ENCODE measurements at regions not wholly inside any gene's neighbourhood (a gene's known extent, or its start where the extent isn't known, plus 50 kb on each side); places are given as distances from the start of the nearest gene placed in this dataset.

GRCh38 chr15:94673801-94674200, 442.4 kb downstream of the MCTP2 start:
- Histone ChIP-seq H3K79me2 (ENCODE audit: low read length) (no peaks in the 10 kb centered on the region), H3K9me3 (ENCODE audit: low read length) (no peaks in the 10 kb centered on the region), H4K20me1 (ENCODE audit: insufficient read depth, low read depth, low read length) (no peaks in the 10 kb centered on the region), H3K4me1 (ENCODE audit: low read length) (no peaks in the 10 kb centered on the region), H3K9ac (ENCODE audit: low read length) (no peak overlapping the region), H2AFZ (ENCODE audit: low read length) (no peak overlapping the region), H3K4me3 (ENCODE audit: low read length) (no peak overlapping the region), H3K27me3 (ENCODE audit: low read length) (no peaks in the 10 kb centered on the region), H3K9me2 (replicated peaks; ENCODE audit: insufficient read depth, low read length) (no peaks in the 10 kb centered on the region), H3K27ac (ENCODE audit: low read length) (no peak overlapping the region), H3K4me2 (ENCODE audit: low read depth, low read length, poor library complexity, severe bottlenecking) (no peak overlapping the region), H3K36me3 (ENCODE audit: insufficient read depth, low read length) (no peaks in the 10 kb centered on the region)
- DNase-seq = no peak

GRCh38 chr15:94674296-94674695, 442.9 kb downstream of the MCTP2 start:
- Histone ChIP-seq H2AFZ (ENCODE audit: low read length) (no peak overlapping the region), H3K79me2 (ENCODE audit: low read length) (no peaks in the 10 kb centered on the region), H3K4me2 (ENCODE audit: low read depth, low read length, poor library complexity, severe bottlenecking) (no peak overlapping the region), H3K4me1 (ENCODE audit: low read length) (no peaks in the 10 kb centered on the region), H3K27me3 (ENCODE audit: low read length) (no peaks in the 10 kb centered on the region), H3K9ac (ENCODE audit: low read length) (no peak overlapping the region), H3K9me2 (replicated peaks; ENCODE audit: insufficient read depth, low read length) (no peaks in the 10 kb centered on the region), H4K20me1 (ENCODE audit: insufficient read depth, low read depth, low read length) (no peaks in the 10 kb centered on the region), H3K36me3 (ENCODE audit: insufficient read depth, low read length) (no peaks in the 10 kb centered on the region), H3K9me3 (ENCODE audit: low read length) (no peaks in the 10 kb centered on the region), H3K27ac (ENCODE audit: low read length) (no peak overlapping the region), H3K4me3 (ENCODE audit: low read length) (no peak overlapping the region)
- no peak for DNase-seq

- DNase-seq = no peak
- Histone ChIP-seq H3K9ac (ENCODE audit: low read length) (no peak overlapping the region), H2AFZ (ENCODE audit: low read length) (no peak overlapping the region), H3K9me3 (ENCODE audit: low read length) (no peaks in the 10 kb centered on the region), H3K4me2 (ENCODE audit: low read depth, low read length, poor library complexity, severe bottlenecking) (no peak overlapping the region), H3K79me2 (ENCODE audit: low read length) (no peaks in the 10 kb centered on the region), H3K4me1 (ENCODE audit: low read length) (no peaks in the 10 kb centered on the region), H3K9me2 (replicated peaks; ENCODE audit: insufficient read depth, low read length) (no peaks in the 10 kb centered on the region), H3K36me3 (ENCODE audit: insufficient read depth, low read length) (no peaks in the 10 kb centered on the region), H4K20me1 (ENCODE audit: insufficient read depth, low read depth, low read length) (no peaks in the 10 kb centered on the region), H3K4me3 (ENCODE audit: low read length) (no peak overlapping the region), H3K27me3 (ENCODE audit: low read length) (no peaks in the 10 kb centered on the region), H3K27ac (ENCODE audit: low read length) (no peak overlapping the region)
Measured at GRCh38 chr15:94677202-94677790, 445.9 kb downstream of the MCTP2 start.

GRCh38 chr15:94682171-94682570, 450.8 kb downstream of the MCTP2 start:
- Histone ChIP-seq H3K4me1 (ENCODE audit: low read length) (no peaks in the 10 kb centered on the region), H3K9me2 (replicated peaks; ENCODE audit: insufficient read depth, low read length) (no peaks in the 10 kb centered on the region), H3K4me3 (ENCODE audit: low read length) (no peak overlapping the region), H4K20me1 (ENCODE audit: insufficient read depth, low read depth, low read length) (no peaks in the 10 kb centered on the region), H2AFZ (ENCODE audit: low read length) (no peak overlapping the region), H3K79me2 (ENCODE audit: low read length) (no peaks in the 10 kb centered on the region), H3K9ac (ENCODE audit: low read length) (no peak overlapping the region), H3K9me3 (ENCODE audit: low read length) (no peaks in the 10 kb centered on the region), H3K27me3 (ENCODE audit: low read length) (no peaks in the 10 kb centered on the region), H3K4me2 (ENCODE audit: low read depth, low read length, poor library complexity, severe bottlenecking) (no peak overlapping the region), H3K27ac (ENCODE audit: low read length) (no peak overlapping the region), H3K36me3 (ENCODE audit: insufficient read depth, low read length) (no peaks in the 10 kb centered on the region)
- DNase-seq = no peak

- H3K9me3 ChIP-seq (ENCODE audit: low read length) = no peaks in the 10 kb centered on the region
- H2AFZ ChIP-seq (ENCODE audit: low read length) = no peak overlapping the region
Measured at GRCh38 chr15:94683902-94684301, 452.5 kb downstream of the MCTP2 start.

GRCh38 chr15:94691169-94691568, 459.8 kb downstream of the MCTP2 start:
- Histone ChIP-seq H3K9ac (ENCODE audit: low read length) (no peak overlapping the region), H3K79me2 (ENCODE audit: low read length) (no peaks in the 10 kb centered on the region), H2AFZ (ENCODE audit: low read length) (no peak overlapping the region), H3K9me3 (ENCODE audit: low read length) (no peaks in the 10 kb centered on the region), H3K4me2 (ENCODE audit: low read depth, low read length, poor library complexity, severe bottlenecking) (no peak overlapping the region), H4K20me1 (ENCODE audit: insufficient read depth, low read depth, low read length) (no peaks in the 10 kb centered on the region), H3K27me3 (ENCODE audit: low read length) (no peaks in the 10 kb centered on the region), H3K9me2 (replicated peaks; ENCODE audit: insufficient read depth, low read length) (no peaks in the 10 kb centered on the region), H3K27ac (ENCODE audit: low read length) (no peak overlapping the region), H3K36me3 (ENCODE audit: insufficient read depth, low read length) (no peaks in the 10 kb centered on the region), H3K4me3 (ENCODE audit: low read length) (no peak overlapping the region), H3K4me1 (ENCODE audit: low read length) (no peaks in the 10 kb centered on the region)
- DNase-seq = no peak

More at GRCh38 chr15:94683902-94684301, 452.5 kb downstream of the MCTP2 start:
- H3K27me3 ChIP-seq (ENCODE audit: low read length) = no peaks in the 10 kb centered on the region
- no peak overlapping the region for H3K27ac ChIP-seq (ENCODE audit: low read length)
- no peak overlapping the region for H3K9ac ChIP-seq (ENCODE audit: low read length)
- H3K4me2 ChIP-seq (ENCODE audit: low read depth, low read length, poor library complexity, severe bottlenecking) = no peak overlapping the region
- no peaks in the 10 kb centered on the region for H3K9me2 ChIP-seq (replicated peaks; ENCODE audit: insufficient read depth, low read length)
- no peaks in the 10 kb centered on the region for H3K4me1 ChIP-seq (ENCODE audit: low read length)
- no peak overlapping the region for H3K4me3 ChIP-seq (ENCODE audit: low read length)
- no peaks in the 10 kb centered on the region for H3K79me2 ChIP-seq (ENCODE audit: low read length)
- H4K20me1 ChIP-seq (ENCODE audit: insufficient read depth, low read depth, low read length) = no peaks in the 10 kb centered on the region
- no peak for DNase-seq
- no peaks in the 10 kb centered on the region for H3K36me3 ChIP-seq (ENCODE audit: insufficient read depth, low read length)

- no peaks in the 10 kb centered on the region for H3K27me3 ChIP-seq (ENCODE audit: low read length)
- H3K4me1 ChIP-seq (ENCODE audit: low read length) = no peaks in the 10 kb centered on the region
- no peak for DNase-seq
- no peaks in the 10 kb centered on the region for H3K9me3 ChIP-seq (ENCODE audit: low read length)
- no peaks in the 10 kb centered on the region for H4K20me1 ChIP-seq (ENCODE audit: insufficient read depth, low read depth, low read length)
- H2AFZ ChIP-seq (ENCODE audit: low read length) = no peak overlapping the region
- no peak overlapping the region for H3K4me3 ChIP-seq (ENCODE audit: low read length)
- H3K9ac ChIP-seq (ENCODE audit: low read length) = no peak overlapping the region
- no peak overlapping the region for H3K4me2 ChIP-seq (ENCODE audit: low read depth, low read length, poor library complexity, severe bottlenecking)
- H3K27ac ChIP-seq (ENCODE audit: low read length) = no peak overlapping the region
- no peaks in the 10 kb centered on the region for H3K79me2 ChIP-seq (ENCODE audit: low read length)
- H3K36me3 ChIP-seq (ENCODE audit: insufficient read depth, low read length) = no peaks in the 10 kb centered on the region
- no peaks in the 10 kb centered on the region for H3K9me2 ChIP-seq (replicated peaks; ENCODE audit: insufficient read depth, low read length)
Measured at GRCh38 chr15:94692710-94693109, 461.3 kb downstream of the MCTP2 start.

- H3K79me2 ChIP-seq (ENCODE audit: low read length) = no peaks in the 10 kb centered on the region
- no peak for DNase-seq
Measured at GRCh38 chr15:94700211-94700610, 468.9 kb downstream of the MCTP2 start.

More at GRCh38 chr15:94700211-94700610, 468.9 kb downstream of the MCTP2 start:
- Histone ChIP-seq H3K4me3 (ENCODE audit: low read length) (no peak overlapping the region), H3K9me2 (replicated peaks; ENCODE audit: insufficient read depth, low read length) (no peaks in the 10 kb centered on the region), H3K27me3 (ENCODE audit: low read length) (no peaks in the 10 kb centered on the region), H3K9me3 (ENCODE audit: low read length) (no peaks in the 10 kb centered on the region), H4K20me1 (ENCODE audit: insufficient read depth, low read depth, low read length) (no peaks in the 10 kb centered on the region), H3K36me3 (ENCODE audit: insufficient read depth, low read length) (no peaks in the 10 kb centered on the region), H2AFZ (ENCODE audit: low read length) (no peak overlapping the region), H3K4me2 (ENCODE audit: low read depth, low read length, poor library complexity, severe bottlenecking) (no peak overlapping the region), H3K27ac (ENCODE audit: low read length) (no peak overlapping the region), H3K9ac (ENCODE audit: low read length) (no peak overlapping the region), H3K4me1 (ENCODE audit: low read length) (no peaks in the 10 kb centered on the region)

Data from Karpas-422 (cell line).